Endothelial cell (in vitro differentiated cells): ENCODE measurements at regions not wholly inside any gene's neighbourhood (a gene's known extent, or its start where the extent isn't known, plus 50 kb on each side); places are given as distances from the start of the nearest gene placed in this dataset.

Source experiments
- DNase-seq: peaks from one replicate; pipeline ENCODE4 v3.0.0; 2021; ENCODE audit warnings: low spot score
- H3K27ac Mint-ChIP-seq: one replicate; pipeline ENCODE4 v1.8.0; 2021; ENCODE audit warnings: mixed read lengths, inconsistent platforms; ENCODE audit not compliant: unreplicated experiment
- H3K27me3 Mint-ChIP-seq: one replicate; pipeline ENCODE4 v1.8.0; 2021; ENCODE audit warnings: mild to moderate bottlenecking, moderate library complexity, mixed read lengths, inconsistent platforms; ENCODE audit not compliant: unreplicated experiment
- H3K36me3 Mint-ChIP-seq: one replicate; pipeline ENCODE4 v1.8.0; 2021; ENCODE audit warnings: mild to moderate bottlenecking, low read depth, mixed read lengths, inconsistent platforms; ENCODE audit not compliant: unreplicated experiment
- H3K4me1 Mint-ChIP-seq: one replicate; pipeline ENCODE4 v1.8.0; 2021; ENCODE audit warnings: mild to moderate bottlenecking, mixed read lengths, inconsistent platforms; ENCODE audit not compliant: unreplicated experiment
- H3K4me3 Mint-ChIP-seq: one replicate; pipeline ENCODE4 v1.8.0; 2021; ENCODE audit warnings: mild to moderate bottlenecking, mixed read lengths, inconsistent platforms; ENCODE audit not compliant: unreplicated experiment
- H3K9me3 Mint-ChIP-seq: one replicate; pipeline ENCODE4 v1.8.0; 2021; ENCODE audit warnings: mixed read lengths, inconsistent platforms; ENCODE audit not compliant: unreplicated experiment
- TF ChIP-seq, protein P1 (sequence below): fragments of 200-600 bp; sonication (generic); IDR thresholded peaks from one replicate; pipeline ENCODE4 v1.5.0; 2021; ENCODE audit warnings: antibody characterized with exemption; ENCODE audit not compliant: unreplicated experiment

DNA sequence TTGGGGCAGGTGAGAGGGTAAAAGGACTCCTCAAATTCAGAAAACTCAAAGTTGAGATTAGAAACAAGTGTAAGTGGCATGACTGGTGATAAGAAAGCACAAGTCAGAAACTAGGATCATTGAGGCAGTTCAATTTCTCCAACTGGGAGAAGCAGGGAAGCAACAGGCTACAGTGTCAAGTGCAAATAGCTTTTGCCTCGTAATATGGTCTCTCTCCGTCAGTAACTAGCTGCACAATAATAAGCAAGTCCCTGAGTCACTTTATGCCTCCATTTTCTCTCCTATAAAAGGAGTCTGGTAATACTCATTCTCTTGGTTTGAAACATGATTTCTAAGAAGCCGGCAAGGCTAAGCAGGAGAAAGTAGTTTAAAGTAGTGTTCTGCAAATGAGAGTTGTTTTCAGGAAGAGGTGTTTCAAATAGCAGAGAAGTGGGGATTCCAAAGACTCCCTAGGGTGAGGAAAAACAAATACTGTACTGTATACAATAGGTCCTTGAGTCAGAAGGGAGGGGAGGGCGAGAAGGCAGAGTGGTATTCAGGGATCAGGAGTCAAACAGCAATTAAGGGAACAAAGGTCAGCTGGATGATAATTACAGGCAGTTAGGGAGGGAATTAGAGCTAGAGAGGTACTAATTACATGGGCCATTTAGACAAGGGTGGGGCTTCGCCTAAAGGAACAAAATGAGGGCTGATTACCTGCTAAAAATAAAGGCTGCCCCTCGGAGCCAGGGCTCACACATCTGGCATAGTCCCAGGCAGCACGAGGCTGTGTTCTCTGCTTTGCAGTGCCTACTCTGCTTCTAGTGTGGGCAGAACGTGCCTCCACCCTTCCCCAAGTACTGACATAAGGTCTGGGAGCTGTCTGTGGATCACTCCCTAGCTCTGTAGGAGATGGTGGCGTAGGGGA, 96.0 kb upstream of the BDNF start:
- TF ChIP-seq, protein P1, sequence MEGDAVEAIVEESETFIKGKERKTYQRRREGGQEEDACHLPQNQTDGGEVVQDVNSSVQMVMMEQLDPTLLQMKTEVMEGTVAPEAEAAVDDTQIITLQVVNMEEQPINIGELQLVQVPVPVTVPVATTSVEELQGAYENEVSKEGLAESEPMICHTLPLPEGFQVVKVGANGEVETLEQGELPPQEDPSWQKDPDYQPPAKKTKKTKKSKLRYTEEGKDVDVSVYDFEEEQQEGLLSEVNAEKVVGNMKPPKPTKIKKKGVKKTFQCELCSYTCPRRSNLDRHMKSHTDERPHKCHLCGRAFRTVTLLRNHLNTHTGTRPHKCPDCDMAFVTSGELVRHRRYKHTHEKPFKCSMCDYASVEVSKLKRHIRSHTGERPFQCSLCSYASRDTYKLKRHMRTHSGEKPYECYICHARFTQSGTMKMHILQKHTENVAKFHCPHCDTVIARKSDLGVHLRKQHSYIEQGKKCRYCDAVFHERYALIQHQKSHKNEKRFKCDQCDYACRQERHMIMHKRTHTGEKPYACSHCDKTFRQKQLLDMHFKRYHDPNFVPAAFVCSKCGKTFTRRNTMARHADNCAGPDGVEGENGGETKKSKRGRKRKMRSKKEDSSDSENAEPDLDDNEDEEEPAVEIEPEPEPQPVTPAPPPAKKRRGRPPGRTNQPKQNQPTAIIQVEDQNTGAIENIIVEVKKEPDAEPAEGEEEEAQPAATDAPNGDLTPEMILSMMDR, result no peak
- peaks cover 8% of the 10 kb centered on the region for H3K9me3 Mint-ChIP-seq
- no peaks in the 10 kb centered on the region for H3K4me1 Mint-ChIP-seq
- H3K27me3 Mint-ChIP-seq, result peaks cover 7% of the 10 kb centered on the region
- no peak overlapping the region for H3K4me3 Mint-ChIP-seq
- H3K36me3 Mint-ChIP-seq, result no peaks in the 10 kb centered on the region
- H3K27ac Mint-ChIP-seq, result no peak overlapping the region
- no peak for DNase-seq

DNA sequence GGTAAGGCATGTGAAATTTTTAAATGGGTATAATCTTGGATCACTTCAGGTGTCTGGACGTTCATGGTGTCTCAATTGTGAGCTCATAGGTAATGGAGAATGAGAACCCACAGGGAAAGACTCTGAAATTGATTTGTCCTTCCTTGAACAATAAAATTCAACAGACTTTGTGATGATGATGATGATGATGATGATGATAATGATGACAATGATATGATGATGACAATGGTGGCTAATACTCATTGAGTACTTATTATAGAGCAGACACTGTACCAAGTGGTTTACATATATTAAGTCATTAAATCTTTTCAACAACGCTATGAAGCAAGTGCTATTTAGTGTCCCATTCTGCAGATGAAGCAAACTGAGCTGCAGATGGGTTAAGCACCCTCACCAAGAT, 86.6 kb upstream of the BDNF start:
- Mint-ChIP-seq H3K27ac (no peak overlapping the region), H3K9me3 (no peaks in the 10 kb centered on the region), H3K36me3 (no peaks in the 10 kb centered on the region), H3K27me3 (no peaks in the 10 kb centered on the region), H3K4me1 (no peaks in the 10 kb centered on the region), H3K4me3 (no peak overlapping the region)
- DNase-seq, result no peak
- TF ChIP-seq, protein P1, result no peak

DNA sequence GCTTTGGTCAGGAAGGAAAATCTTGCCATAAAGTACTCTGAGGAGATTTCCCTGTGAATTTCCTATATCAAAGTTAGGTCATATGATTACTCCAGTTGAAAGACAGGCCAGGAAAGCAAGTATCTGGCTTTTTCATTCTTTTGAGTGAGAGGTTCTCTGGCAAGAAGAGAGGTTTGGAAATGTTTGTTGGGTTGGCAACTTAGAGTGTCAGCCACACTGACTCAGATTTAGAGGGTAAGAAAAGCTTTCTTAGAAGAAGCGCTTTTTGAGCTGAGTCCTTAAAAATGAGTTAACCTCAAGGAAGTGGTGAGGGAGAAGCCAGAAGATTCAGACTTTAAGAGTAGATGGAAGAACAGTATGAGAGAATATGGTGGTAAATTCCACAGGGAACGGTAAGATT, 86.1 kb upstream of the BDNF start:
- TF ChIP-seq, protein P1, result no peak
- no peak for DNase-seq
- H3K4me3 Mint-ChIP-seq, result no peak overlapping the region
- H3K9me3 Mint-ChIP-seq, result no peaks in the 10 kb centered on the region
- no peaks in the 10 kb centered on the region for H3K4me1 Mint-ChIP-seq
- no peak overlapping the region for H3K27ac Mint-ChIP-seq
- no peaks in the 10 kb centered on the region for H3K27me3 Mint-ChIP-seq
- H3K36me3 Mint-ChIP-seq, result no peaks in the 10 kb centered on the region

DNA sequence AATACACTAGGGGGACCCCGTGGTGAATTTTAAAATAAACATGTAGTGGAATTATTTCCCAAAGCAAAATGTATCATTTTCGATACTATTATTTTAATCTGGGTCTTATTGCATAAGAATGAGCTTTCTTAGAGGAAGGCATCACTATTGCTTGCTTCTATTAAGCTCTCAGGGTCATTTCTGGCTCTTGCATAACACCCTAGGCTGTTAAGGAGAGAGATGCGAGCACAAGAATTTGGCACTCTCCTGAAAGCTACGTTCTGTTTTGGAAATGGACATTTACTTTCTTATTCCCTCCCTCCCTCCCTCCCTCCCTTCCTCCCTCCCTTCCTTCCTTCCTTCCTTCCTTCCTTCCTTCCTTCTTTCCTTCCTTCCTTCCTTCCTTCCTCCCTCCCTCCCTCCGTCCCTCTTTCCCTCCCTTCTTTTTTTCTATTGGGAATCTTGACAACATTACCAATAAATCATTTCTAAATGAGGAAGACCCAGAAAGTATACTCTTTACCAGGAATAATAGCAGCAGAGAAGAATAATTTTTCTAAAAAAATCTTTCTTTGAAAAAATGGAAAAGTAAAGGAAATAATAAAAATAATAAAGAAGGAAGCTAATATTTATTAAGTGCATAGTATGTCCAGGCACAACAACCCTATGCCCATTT, 83.6 kb upstream of the BDNF start:
- DNase-seq, result no peak
- H3K4me3 Mint-ChIP-seq, result no peak overlapping the region
- no peaks in the 10 kb centered on the region for H3K9me3 Mint-ChIP-seq
- TF ChIP-seq, protein P1, result no peak
- H3K27me3 Mint-ChIP-seq, result no peaks in the 10 kb centered on the region
- no peak overlapping the region for H3K27ac Mint-ChIP-seq
- H3K4me1 Mint-ChIP-seq, result no peaks in the 10 kb centered on the region
- H3K36me3 Mint-ChIP-seq, result no peaks in the 10 kb centered on the region

DNA sequence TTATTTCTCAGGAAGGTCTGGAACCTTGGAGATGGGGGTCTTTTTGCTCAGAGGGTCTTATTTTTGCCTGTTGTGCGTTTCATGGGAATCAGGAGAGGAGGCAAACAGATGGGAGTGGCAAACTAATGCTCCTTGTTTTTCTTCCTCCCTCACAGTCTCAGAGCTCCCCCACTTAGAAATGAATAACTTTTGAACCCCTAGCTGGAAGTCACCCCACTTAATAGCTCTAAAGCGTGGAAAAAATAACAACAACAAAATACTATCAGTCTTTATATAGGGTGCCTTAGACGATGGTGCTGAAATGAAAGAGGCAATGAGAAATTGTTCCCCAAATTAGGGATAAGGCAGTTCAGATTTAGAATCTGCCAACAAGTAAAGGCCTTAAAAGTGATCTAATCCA, 76.8 kb upstream of the BDNF start:
- DNase-seq, result no peak
- Mint-ChIP-seq H3K4me3 (no peak overlapping the region), H3K27me3 (no peaks in the 10 kb centered on the region), H3K4me1 (no peaks in the 10 kb centered on the region), H3K27ac (no peak overlapping the region), H3K9me3 (no peaks in the 10 kb centered on the region), H3K36me3 (no peaks in the 10 kb centered on the region)
- TF ChIP-seq, protein P1, result no peak
